ENCODE measurements at regions not wholly inside any gene's neighbourhood (a gene's known extent, or its start where the extent isn't known, plus 50 kb on each side); places are given as distances from the start of the nearest gene placed in this dataset.

DNA sequence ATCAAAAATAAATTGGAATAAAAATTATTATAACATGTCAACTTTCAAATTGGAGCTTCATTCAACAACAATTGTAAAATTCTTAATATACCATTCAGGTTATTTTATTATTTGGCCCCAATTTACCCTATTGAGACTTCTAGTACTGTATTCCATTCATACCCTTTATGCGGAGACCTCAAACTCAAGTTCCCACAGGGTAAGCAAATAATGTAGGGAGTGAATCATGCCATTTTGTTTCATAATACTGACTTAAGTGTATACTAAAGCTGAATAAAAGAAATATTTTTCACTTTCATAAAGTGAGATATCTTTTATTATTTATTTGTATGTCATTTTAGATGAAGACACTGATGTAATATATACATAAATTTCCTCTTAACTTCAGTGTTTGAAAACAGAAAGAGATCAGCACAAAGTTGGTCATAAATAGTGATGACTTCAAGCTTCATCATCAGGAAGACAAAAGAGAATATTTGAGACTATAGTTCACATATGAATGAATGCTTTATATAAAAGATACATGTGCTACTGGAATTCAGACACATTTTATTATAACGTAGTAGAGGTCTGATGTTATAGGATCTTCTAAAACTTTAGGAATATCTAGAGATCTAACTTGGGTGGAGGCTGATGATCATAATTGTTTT lies 894.4 kb upstream of the PCDH9 start:
- no peak overlapping the region for H3K4me3 ChIP-seq (replicated peaks; ENCODE audit: low read depth, low read length)
- no peaks in the 10 kb centered on the region for H3K27me3 ChIP-seq (replicated peaks; ENCODE audit: control insufficient read depth, insufficient read depth, low read length)
- TF ChIP-seq, protein P1, sequence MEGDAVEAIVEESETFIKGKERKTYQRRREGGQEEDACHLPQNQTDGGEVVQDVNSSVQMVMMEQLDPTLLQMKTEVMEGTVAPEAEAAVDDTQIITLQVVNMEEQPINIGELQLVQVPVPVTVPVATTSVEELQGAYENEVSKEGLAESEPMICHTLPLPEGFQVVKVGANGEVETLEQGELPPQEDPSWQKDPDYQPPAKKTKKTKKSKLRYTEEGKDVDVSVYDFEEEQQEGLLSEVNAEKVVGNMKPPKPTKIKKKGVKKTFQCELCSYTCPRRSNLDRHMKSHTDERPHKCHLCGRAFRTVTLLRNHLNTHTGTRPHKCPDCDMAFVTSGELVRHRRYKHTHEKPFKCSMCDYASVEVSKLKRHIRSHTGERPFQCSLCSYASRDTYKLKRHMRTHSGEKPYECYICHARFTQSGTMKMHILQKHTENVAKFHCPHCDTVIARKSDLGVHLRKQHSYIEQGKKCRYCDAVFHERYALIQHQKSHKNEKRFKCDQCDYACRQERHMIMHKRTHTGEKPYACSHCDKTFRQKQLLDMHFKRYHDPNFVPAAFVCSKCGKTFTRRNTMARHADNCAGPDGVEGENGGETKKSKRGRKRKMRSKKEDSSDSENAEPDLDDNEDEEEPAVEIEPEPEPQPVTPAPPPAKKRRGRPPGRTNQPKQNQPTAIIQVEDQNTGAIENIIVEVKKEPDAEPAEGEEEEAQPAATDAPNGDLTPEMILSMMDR (IDR thresholded peaks at IDR 0.05; ENCODE audit: insufficient read depth, low read length, poor library complexity, severe bottlenecking), result no peak
- no peaks in the 10 kb centered on the region for H3K36me3 ChIP-seq (ENCODE audit: control insufficient read depth, insufficient read depth, low read length)
- DNase-seq (ENCODE audit: extremely low read depth, insufficient read length), result no peak

GRCh38 chr13:68110178-68110768 lies 880.1 kb upstream of the PCDH9 start:
- Histone ChIP-seq H3K36me3 (ENCODE audit: control insufficient read depth, insufficient read depth, low read length) (no peaks in the 10 kb centered on the region), H3K4me3 (replicated peaks; ENCODE audit: low read depth, low read length) (no peak overlapping the region), H3K27me3 (replicated peaks; ENCODE audit: control insufficient read depth, insufficient read depth, low read length) (no peaks in the 10 kb centered on the region)
- TF ChIP-seq, protein P1 (IDR thresholded peaks at IDR 0.05; ENCODE audit: insufficient read depth, low read length, poor library complexity, severe bottlenecking), result no peak
- DNase-seq (ENCODE audit: extremely low read depth, insufficient read length), result no peak

DNA sequence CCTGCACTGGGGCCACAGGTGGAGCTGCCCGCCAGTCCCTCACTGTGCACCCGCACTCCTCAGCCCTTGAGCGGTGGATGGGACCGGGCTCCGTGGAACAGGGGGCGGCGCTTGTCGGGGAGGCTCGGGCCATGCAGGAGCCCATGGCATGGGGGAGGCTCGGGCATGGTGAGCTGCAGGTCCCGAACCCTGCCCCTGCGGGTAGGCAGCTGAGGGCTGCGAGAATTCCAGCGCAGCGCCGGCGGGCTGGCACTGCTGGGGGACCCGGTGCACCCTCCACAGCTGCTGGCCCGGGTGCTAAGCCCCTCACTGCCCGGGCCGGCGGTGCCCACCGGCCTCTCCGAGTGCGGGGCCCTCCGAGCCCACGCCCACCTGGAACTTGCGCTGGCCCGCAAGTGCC lies 877.5 kb upstream of the PCDH9 start:
- TF ChIP-seq, protein P1 (IDR thresholded peaks at IDR 0.05; ENCODE audit: insufficient read depth, low read length, poor library complexity, severe bottlenecking), result no peak
- no peaks in the 10 kb centered on the region for H3K27me3 ChIP-seq (replicated peaks; ENCODE audit: control insufficient read depth, insufficient read depth, low read length)
- no peak for DNase-seq (ENCODE audit: extremely low read depth, insufficient read length)
- H3K4me3 ChIP-seq (replicated peaks; ENCODE audit: low read depth, low read length), result no peak overlapping the region
- no peaks in the 10 kb centered on the region for H3K36me3 ChIP-seq (ENCODE audit: control insufficient read depth, insufficient read depth, low read length)

DNA sequence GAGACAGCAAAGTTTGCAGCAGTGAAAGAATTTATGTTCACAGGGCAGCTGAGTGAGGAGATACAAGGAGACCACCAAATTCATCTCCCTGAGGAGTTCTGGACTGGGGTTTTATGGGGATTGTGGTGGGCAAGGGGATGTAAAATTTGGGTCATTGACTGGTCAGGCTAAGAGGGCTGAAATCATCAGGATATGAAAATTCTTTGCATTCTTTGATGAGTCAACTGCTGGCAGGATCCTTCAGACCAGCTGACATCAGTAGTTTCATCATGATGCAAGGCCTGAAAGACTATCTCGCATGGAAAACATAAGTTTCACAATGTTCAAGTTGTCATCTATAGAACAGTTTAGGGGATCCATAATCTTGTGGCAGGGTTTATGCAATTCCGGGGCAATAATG lies 869.5 kb upstream of the PCDH9 start:
- TF ChIP-seq, protein P1 (IDR thresholded peaks at IDR 0.05; ENCODE audit: insufficient read depth, low read length, poor library complexity, severe bottlenecking), result no peak
- DNase-seq (ENCODE audit: extremely low read depth, insufficient read length), result no peak
- no peaks in the 10 kb centered on the region for H3K27me3 ChIP-seq (replicated peaks; ENCODE audit: control insufficient read depth, insufficient read depth, low read length)
- H3K4me3 ChIP-seq (replicated peaks; ENCODE audit: low read depth, low read length), result no peak overlapping the region
- no peaks in the 10 kb centered on the region for H3K36me3 ChIP-seq (ENCODE audit: control insufficient read depth, insufficient read depth, low read length)

- H3K27me3 ChIP-seq (replicated peaks; ENCODE audit: control insufficient read depth, insufficient read depth, low read length), result no peaks in the 10 kb centered on the region
- no peaks in the 10 kb centered on the region for H3K36me3 ChIP-seq (ENCODE audit: control insufficient read depth, insufficient read depth, low read length)
- DNase-seq (ENCODE audit: extremely low read depth, insufficient read length), result no peak
- H3K4me3 ChIP-seq (replicated peaks; ENCODE audit: low read depth, low read length), result no peak overlapping the region
- TF ChIP-seq, protein P1 (IDR thresholded peaks at IDR 0.05; ENCODE audit: insufficient read depth, low read length, poor library complexity, severe bottlenecking), result no peak
Observed at GRCh38 chr13:68081061-68081460, 850.9 kb upstream of the PCDH9 start.
